GM12891 (cell line): ENCODE measurements at regions not wholly inside any gene's neighbourhood (a gene's known extent, or its start where the extent isn't known, plus 50 kb on each side); places are given as distances from the start of the nearest gene placed in this dataset.

ENCODE experiments used
- PAX5 ChIP-seq: IDR thresholded peaks from 2 replicates; pipeline ENCODE4 v1.6.1; 2011; ENCODE audit warnings: low read length, moderate library complexity, mild to moderate bottlenecking; ENCODE audit not compliant: insufficient read depth, severe bottlenecking
- POLR2A ChIP-seq: IDR thresholded peaks from 2 replicates; pipeline ENCODE4 v1.6.1; 2011; ENCODE audit warnings: low read depth, low read length, control low read depth
- POLR2AphosphoS5 ChIP-seq: IDR thresholded peaks from 2 replicates; pipeline ENCODE4 v1.6.1; 2011; ENCODE audit warnings: low read depth, low read length, control low read depth
- POU2F2 ChIP-seq: IDR thresholded peaks from 2 replicates; pipeline ENCODE4 v1.6.1; 2011; ENCODE audit warnings: low read depth, mild to moderate bottlenecking, control low read depth, low read length, moderate library complexity
- TAF1 ChIP-seq: IDR thresholded peaks from 2 replicates; pipeline ENCODE4 v1.6.1; 2011; ENCODE audit warnings: low read depth, low read length, control low read depth

GRCh38 chr16:26901196-26901861 is 165.4 kb upstream of the C16orf82 start:
- TF ChIP-seq POLR2A, result no peak
- TF ChIP-seq POLR2AphosphoS5, result no peak
- no peak for TF ChIP-seq TAF1
- TF ChIP-seq PAX5, result no peak
- TF ChIP-seq POU2F2, result no peak
